Kidney (tissue), 13 donors: ENCODE measurements at regions not wholly inside any gene's neighbourhood (a gene's known extent, or its start where the extent isn't known, plus 50 kb on each side); places are given as distances from the start of the nearest gene placed in this dataset.

Experiments used
- DNase-seq, 5 donors: peaks; one replicate each; pipeline ENCODE4 v3.0.0-alpha.2; 2013 to 2020
- FAIRE-seq: peaks from 2 replicates; lab custom pipeline; 2012; peaks lifted over from hg19 to GRCh38; lab: Jason Lieb, UNC
- H3K27ac ChIP-seq, 2 donors: one replicate each; pipeline ENCODE4 v1.7.0; 2013; ENCODE audit warnings: low read depth in 2 of 2, low read length in 2 of 2, inconsistent platforms in 1 of 2
- H3K27me3 ChIP-seq: one replicate; pipeline ENCODE4 v1.7.1; 2013; ENCODE audit warnings: low read length, inconsistent platforms; ENCODE audit not compliant: control insufficient read depth, insufficient read depth
- H3K36me3 ChIP-seq, 3 donors: one replicate each; pipeline versions ENCODE4 v1.7.0 to v1.7.1; 2013; ENCODE audit warnings: low read length in 3 of 3, control low read depth in 1 of 3, inconsistent platforms in 1 of 3; ENCODE audit not compliant: insufficient read depth in 3 of 3, control insufficient read depth in 2 of 3
- H3K4me1 ChIP-seq, 3 donors: one replicate each; pipeline versions ENCODE4 v1.7.0 to v1.7.1; 2013; ENCODE audit warnings: low read length in 3 of 3, inconsistent platforms in 1 of 3, low read depth in 1 of 3; ENCODE audit not compliant: control insufficient read depth in 2 of 3, insufficient read depth in 2 of 3
- H3K4me3 ChIP-seq, 3 donors: one replicate each; pipeline versions ENCODE4 v1.7.0 to v1.8.1; 2013; ENCODE audit warnings: low read length in 3 of 3, control low read depth in 1 of 3, inconsistent platforms in 1 of 3
- H3K9ac ChIP-seq, 3 donors: one replicate each; pipeline versions ENCODE4 v1.7.0 to v1.7.1; 2013; ENCODE audit warnings: low read length in 3 of 3, control low read depth in 1 of 3, inconsistent platforms in 1 of 3
- H3K9me3 ChIP-seq, 3 donors: one replicate each; pipeline versions ENCODE4 v1.7.0 to v1.7.1; 2013; ENCODE audit warnings: low read length in 3 of 3, control low read depth in 1 of 3, inconsistent platforms in 1 of 3; ENCODE audit not compliant: control insufficient read depth in 2 of 3, insufficient read depth in 1 of 3
- intact Hi-C: fragments of 100-400 bp; cut with DNase I; formaldehyde crosslinking; loops from one replicate; pipeline ENCODE4 v1.11.1; 2022
- TF ChIP-seq, protein P1 (sequence below): IDR thresholded peaks from 3 replicates; pipeline ENCODE4 v1.5.1; 2012; ENCODE audit warnings: mild to moderate bottlenecking, moderate library complexity, borderline replicate concordance; ENCODE audit not compliant: insufficient read depth; ENCODE audit errors: extremely low read depth
- donor health status: control.
- donor health status: control.
- donor health status: control.
- donor health status: control.
- donor health status: control.
- donor health status: DM: yes; HTN: yes; CAD: no.
- donor health status: Normal renal cell carcinoma (clear cell type).

DNA sequence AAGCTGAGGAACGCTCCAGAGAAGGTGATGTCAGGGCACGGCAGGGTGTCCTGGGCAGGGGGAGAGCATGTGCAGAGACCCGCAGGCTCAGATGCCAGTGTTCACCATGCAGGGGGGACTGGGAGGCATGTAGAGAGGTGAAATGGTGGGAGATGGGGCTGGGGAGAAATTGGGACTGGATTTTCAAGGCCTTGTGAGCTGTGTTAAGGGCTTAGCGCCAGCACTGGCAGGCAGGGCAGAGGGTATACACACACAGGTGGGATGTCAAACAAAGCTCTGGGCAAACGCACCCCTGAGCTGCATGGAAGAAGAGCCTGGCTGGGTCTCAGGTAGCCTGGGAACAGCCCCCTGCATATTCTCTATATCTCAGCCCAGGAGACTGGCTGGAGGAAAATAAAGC, 282.7 kb downstream of the SHQ1 start:
- TF ChIP-seq, protein P1, sequence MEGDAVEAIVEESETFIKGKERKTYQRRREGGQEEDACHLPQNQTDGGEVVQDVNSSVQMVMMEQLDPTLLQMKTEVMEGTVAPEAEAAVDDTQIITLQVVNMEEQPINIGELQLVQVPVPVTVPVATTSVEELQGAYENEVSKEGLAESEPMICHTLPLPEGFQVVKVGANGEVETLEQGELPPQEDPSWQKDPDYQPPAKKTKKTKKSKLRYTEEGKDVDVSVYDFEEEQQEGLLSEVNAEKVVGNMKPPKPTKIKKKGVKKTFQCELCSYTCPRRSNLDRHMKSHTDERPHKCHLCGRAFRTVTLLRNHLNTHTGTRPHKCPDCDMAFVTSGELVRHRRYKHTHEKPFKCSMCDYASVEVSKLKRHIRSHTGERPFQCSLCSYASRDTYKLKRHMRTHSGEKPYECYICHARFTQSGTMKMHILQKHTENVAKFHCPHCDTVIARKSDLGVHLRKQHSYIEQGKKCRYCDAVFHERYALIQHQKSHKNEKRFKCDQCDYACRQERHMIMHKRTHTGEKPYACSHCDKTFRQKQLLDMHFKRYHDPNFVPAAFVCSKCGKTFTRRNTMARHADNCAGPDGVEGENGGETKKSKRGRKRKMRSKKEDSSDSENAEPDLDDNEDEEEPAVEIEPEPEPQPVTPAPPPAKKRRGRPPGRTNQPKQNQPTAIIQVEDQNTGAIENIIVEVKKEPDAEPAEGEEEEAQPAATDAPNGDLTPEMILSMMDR: no peak
- FAIRE-seq (no peak), DNase-seq (no peak)
- no peaks in the 10 kb centered on the region for H3K9me3 ChIP-seq
- no peaks in the 10 kb centered on the region for H3K27me3 ChIP-seq
- no peak overlapping the region for H3K9ac ChIP-seq
- no peaks in the 10 kb centered on the region for H3K36me3 ChIP-seq
- H3K27ac ChIP-seq: no peak overlapping the region
- intact Hi-C loops: no loop called here
- peaks cover 0 to 3% (median 0%) of the 10 kb centered on the region in 3 donors for H3K4me1 ChIP-seq
- no peak overlapping the region for H3K4me3 ChIP-seq

DNA sequence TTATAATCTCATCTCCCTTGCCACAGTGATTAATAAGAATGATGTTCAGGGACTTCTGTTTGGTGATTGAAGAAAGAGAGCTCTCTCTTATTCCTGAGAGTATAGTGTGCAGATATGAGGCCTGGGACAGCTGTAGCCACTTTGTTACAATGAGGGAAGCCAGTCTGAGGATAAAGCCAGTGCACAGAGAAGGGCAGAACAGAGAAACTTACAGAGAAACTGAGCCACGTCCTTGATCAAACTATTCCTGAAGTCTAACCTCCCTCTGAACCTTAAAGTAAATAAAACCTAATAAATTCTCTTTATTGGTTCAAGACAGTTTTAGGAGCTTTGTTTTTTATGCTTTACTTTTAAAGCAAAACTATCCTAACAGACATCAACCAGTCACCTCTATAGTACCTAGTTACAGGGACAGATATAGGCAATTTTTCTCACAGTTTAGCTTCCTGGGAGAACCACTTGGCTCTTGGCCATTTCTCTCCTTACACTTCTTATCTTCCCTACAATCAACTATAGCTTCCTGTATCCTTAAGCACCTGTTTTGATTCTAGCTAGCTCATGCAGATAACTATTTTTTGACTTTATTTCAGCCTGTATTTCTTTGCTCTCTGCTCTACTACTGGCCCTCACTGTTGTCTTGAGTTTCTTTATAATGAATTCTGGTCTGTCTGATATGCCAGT, 284.4 kb downstream of the SHQ1 start:
- FAIRE-seq (no peak), DNase-seq (no peak)
- H3K9me3 ChIP-seq: no peaks in the 10 kb centered on the region
- H3K4me1 ChIP-seq: peaks cover 0 to 3% (median 0%) of the 10 kb centered on the region in 3 donors
- no peak overlapping the region for H3K4me3 ChIP-seq
- no peaks in the 10 kb centered on the region for H3K27me3 ChIP-seq
- no peak overlapping the region for H3K27ac ChIP-seq
- no peak overlapping the region for H3K9ac ChIP-seq
- intact Hi-C loops: no loop called here
- no peaks in the 10 kb centered on the region for H3K36me3 ChIP-seq
- TF ChIP-seq, protein P1: no peak

DNA sequence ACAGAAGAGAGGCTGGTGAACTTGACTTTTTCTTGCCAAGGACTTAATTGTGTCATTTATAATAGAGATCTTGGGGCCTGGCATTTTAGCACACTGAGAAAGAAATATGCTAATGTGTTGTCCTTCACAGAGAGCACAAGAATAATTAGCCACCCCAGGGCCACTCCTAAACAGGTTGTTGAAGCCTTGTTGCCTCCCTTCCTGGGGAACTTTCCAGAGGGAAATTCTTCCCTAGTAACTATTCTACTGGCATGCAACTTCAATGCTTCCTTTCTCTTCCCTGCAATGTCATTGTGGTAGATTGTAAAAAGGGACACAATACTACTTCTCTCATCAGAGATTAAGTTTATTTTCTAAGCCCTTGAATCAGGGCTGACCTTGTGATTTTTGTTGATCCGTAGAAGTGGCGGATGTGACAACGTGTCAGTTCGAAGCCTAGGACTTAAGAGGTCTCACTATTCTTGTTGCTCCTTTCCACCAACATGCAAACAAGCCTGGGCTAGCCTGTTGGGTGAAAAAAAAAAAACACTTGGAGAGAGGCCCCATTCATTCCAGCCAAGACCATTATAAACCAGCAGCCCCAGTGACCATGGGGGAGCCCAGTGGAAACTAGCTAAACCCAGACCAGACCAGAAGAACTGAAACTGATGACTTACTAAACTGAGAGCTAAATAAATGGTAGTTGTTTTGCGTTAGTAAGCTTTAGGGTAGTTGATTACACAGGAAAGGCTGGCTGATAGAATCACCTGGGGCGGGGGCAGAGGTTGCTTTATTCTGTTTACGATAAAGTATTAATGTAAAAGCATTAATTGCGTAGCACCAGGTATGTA, 287.2 kb downstream of the SHQ1 start:
- H3K9me3 ChIP-seq: no peaks in the 10 kb centered on the region
- DNase-seq (no peak), FAIRE-seq (no peak)
- TF ChIP-seq, protein P1: no peak
- H3K4me3 ChIP-seq: no peak overlapping the region
- H3K9ac ChIP-seq: no peak overlapping the region
- intact Hi-C loops: no loop called here
- H3K36me3 ChIP-seq: no peaks in the 10 kb centered on the region
- H3K4me1 ChIP-seq: no peaks in the 10 kb centered on the region
- H3K27ac ChIP-seq: peak overlapping the region in 1 of 2 donors; percentile 15
- no peaks in the 10 kb centered on the region for H3K27me3 ChIP-seq
